Type B pancreatic cell (in vitro differentiated cells): ENCODE measurements at regions not wholly inside any gene's neighbourhood (a gene's known extent, or its start where the extent isn't known, plus 50 kb on each side); places are given as distances from the start of the nearest gene placed in this dataset.

Source experiments
- DNase-seq: peaks from one replicate; pipeline ENCODE4 v3.0.0; 2021; ENCODE audit warnings: mixed read lengths; ENCODE audit not compliant: unreplicated experiment; ENCODE audit errors: extremely low spot score
- H3K27ac Mint-ChIP-seq: 2 replicates; pipeline ENCODE4 v1.8.0; 2021; ENCODE audit warnings: mild to moderate bottlenecking, mixed read lengths
- H3K27me3 Mint-ChIP-seq: 2 replicates; pipeline ENCODE4 v1.8.0; 2021; ENCODE audit warnings: mixed read lengths
- H3K36me3 Mint-ChIP-seq: 2 replicates; pipeline ENCODE4 v1.8.0; 2021; ENCODE audit warnings: mixed read lengths
- H3K4me1 Mint-ChIP-seq: one replicate; pipeline ENCODE4 v1.8.0; 2021; ENCODE audit warnings: mixed read lengths; ENCODE audit not compliant: unreplicated experiment
- H3K4me3 Mint-ChIP-seq: 2 replicates; pipeline ENCODE4 v1.8.0; 2021; ENCODE audit warnings: mild to moderate bottlenecking, mixed read lengths
- H3K9me3 Mint-ChIP-seq: 2 replicates; pipeline ENCODE4 v1.8.0; 2021; ENCODE audit warnings: mixed read lengths
- CTCF ChIP-seq: fragments of 200-600 bp; sonication (generic); conservative IDR thresholded peaks from 2 replicates; pipeline ENCODE4 v1.5.0; 2021; ENCODE audit warnings: antibody characterized with exemption, mild to moderate bottlenecking

GRCh38 chr4:179607003-179607402 is 2164.8 kb upstream of the AGA start:
- DNase-seq = no peak
- Mint-ChIP-seq H3K36me3 (no peaks in the 10 kb centered on the region), H3K4me3 (no peak overlapping the region), H3K27ac (no peak overlapping the region), H3K9me3 (no peaks in the 10 kb centered on the region), H3K27me3 (no peaks in the 10 kb centered on the region), H3K4me1 (no peaks in the 10 kb centered on the region)
- TF ChIP-seq CTCF = no peak

GRCh38 chr4:179615704-179616103 is 2173.5 kb upstream of the AGA start:
- TF ChIP-seq CTCF = no peak
- H3K27me3 Mint-ChIP-seq = no peaks in the 10 kb centered on the region
- H3K27ac Mint-ChIP-seq = no peak overlapping the region
- no peaks in the 10 kb centered on the region for H3K36me3 Mint-ChIP-seq
- no peak for DNase-seq
- no peaks in the 10 kb centered on the region for H3K4me1 Mint-ChIP-seq
- no peaks in the 10 kb centered on the region for H3K9me3 Mint-ChIP-seq
- no peak overlapping the region for H3K4me3 Mint-ChIP-seq

- no peaks in the 10 kb centered on the region for H3K27me3 Mint-ChIP-seq
- no peak for TF ChIP-seq CTCF
- H3K9me3 Mint-ChIP-seq = no peaks in the 10 kb centered on the region
Measured at GRCh38 chr4:179618966-179619365, 2176.7 kb upstream of the AGA start.

GRCh38 chr4:179624768-179625181 is 2182.5 kb upstream of the AGA start:
- Mint-ChIP-seq H3K9me3 (no peaks in the 10 kb centered on the region), H3K4me1 (no peaks in the 10 kb centered on the region), H3K4me3 (no peak overlapping the region), H3K27me3 (no peaks in the 10 kb centered on the region), H3K27ac (no peak overlapping the region), H3K36me3 (no peaks in the 10 kb centered on the region)
- DNase-seq = no peak
- no peak for TF ChIP-seq CTCF

More at GRCh38 chr4:179618966-179619365, 2176.7 kb upstream of the AGA start:
- no peak for DNase-seq
- no peaks in the 10 kb centered on the region for H3K4me1 Mint-ChIP-seq
- no peak overlapping the region for H3K4me3 Mint-ChIP-seq
- no peak overlapping the region for H3K27ac Mint-ChIP-seq
- no peaks in the 10 kb centered on the region for H3K36me3 Mint-ChIP-seq

GRCh38 chr4:179625406-179625805 is 2183.2 kb upstream of the AGA start:
- no peaks in the 10 kb centered on the region for H3K36me3 Mint-ChIP-seq
- no peak overlapping the region for H3K27ac Mint-ChIP-seq
- TF ChIP-seq CTCF = no peak
- no peak for DNase-seq
- H3K4me1 Mint-ChIP-seq = no peaks in the 10 kb centered on the region
- H3K27me3 Mint-ChIP-seq = no peaks in the 10 kb centered on the region
- H3K9me3 Mint-ChIP-seq = no peaks in the 10 kb centered on the region
- no peak overlapping the region for H3K4me3 Mint-ChIP-seq

- Mint-ChIP-seq H3K36me3 (no peaks in the 10 kb centered on the region), H3K4me3 (no peak overlapping the region), H3K4me1 (no peaks in the 10 kb centered on the region), H3K9me3 (no peaks in the 10 kb centered on the region), H3K27ac (no peak overlapping the region), H3K27me3 (no peaks in the 10 kb centered on the region)
- peak; percentile 55 for TF ChIP-seq CTCF
- DNase-seq = no peak
Measured at GRCh38 chr4:179626687-179627086, 2184.4 kb upstream of the AGA start.
